Naive thymus-derived CD8-positive, alpha-beta T cell (primary cell): ENCODE measurements at regions not wholly inside any gene's neighbourhood (a gene's known extent, or its start where the extent isn't known, plus 50 kb on each side); places are given as distances from the start of the nearest gene placed in this dataset.

Experiments
- ATAC-seq, 2 donors: fragments of 150-1000 bp; cut with Tn5 transposase in 1 of 2; sonication (Bioruptor Pico), chemical (Tn5 transposase) in 1 of 2; 1 replicate in 1 of 2; 2 replicates in 1 of 2; pipeline ENCODE4 v1.10.0; 2021; ENCODE audit warnings: mild to moderate bottlenecking in 2 of 2, moderate library complexity in 2 of 2
- POLR2A ChIA-PET: fragments of 350-600 bp; sonication (Branson Sonifier 250); formaldehyde crosslinking; loops from one replicate; lab custom pipeline; 2021; ENCODE audit warnings: antibody characterized with exemption; lab: Charles Lee
- DNase-seq, 10 donors: peaks; one replicate each; pipeline versions ENCODE4 v3.0.0 to v3.0.0-alpha.2; 2020 to 2022
- H3K27ac Mint-ChIP-seq, 10 donors: one replicate each; pipeline ENCODE4 v1.8.0; 2020 to 2022; ENCODE audit warnings: mild to moderate bottlenecking in 10 of 10, mixed read lengths in 10 of 10, moderate library complexity in 4 of 10, inconsistent platforms in 1 of 10
- H3K27me3 Mint-ChIP-seq, 5 donors: one replicate each; pipeline ENCODE4 v1.8.0; 2021 to 2022; ENCODE audit warnings: mixed read lengths in 5 of 5
- H3K36me3 Mint-ChIP-seq, 3 donors: one replicate each; pipeline ENCODE4 v1.8.0; 2020 to 2022; ENCODE audit warnings: mixed read lengths in 3 of 3, mild to moderate bottlenecking in 2 of 3, inconsistent platforms in 1 of 3
- H3K4me1 Mint-ChIP-seq, 4 donors: one replicate each; pipeline ENCODE4 v1.8.0; 2021 to 2022; ENCODE audit warnings: mixed read lengths in 4 of 4
- H3K4me3 Mint-ChIP-seq, 10 donors: one replicate each; pipeline ENCODE4 v1.8.0; 2020 to 2022; ENCODE audit warnings: mild to moderate bottlenecking in 10 of 10, mixed read lengths in 10 of 10, moderate library complexity in 6 of 10, inconsistent platforms in 1 of 10
- H3K9me3 Mint-ChIP-seq, 9 donors: one replicate each; pipeline ENCODE4 v1.8.0; 2020 to 2022; ENCODE audit warnings: mixed read lengths in 9 of 9, mild to moderate bottlenecking in 3 of 9, inconsistent platforms in 1 of 9, moderate library complexity in 1 of 9

GRCh38 chr16:35841632-35842031 is 2382.2 kb downstream of the TP53TG3F start:
- Mint-ChIP-seq H3K4me1 (no peaks in the 10 kb centered on the region), H3K4me3 (no peak overlapping the region), H3K9me3 (peaks cover 6 to 74% (median 23%) of the 10 kb centered on the region in 9 donors), H3K27ac (no peak overlapping the region), H3K27me3 (no peaks in the 10 kb centered on the region), H3K36me3 (peaks cover 0 to 6% (median 0%) of the 10 kb centered on the region in 3 donors)
- no peak for ATAC-seq
- no peak for DNase-seq
- POLR2A ChIA-PET = no interaction called here

GRCh38 chr16:35862242-35862641 is 2402.8 kb downstream of the TP53TG3F start:
- POLR2A ChIA-PET = no interaction called here
- Mint-ChIP-seq H3K27me3 (no peaks in the 10 kb centered on the region), H3K4me3 (no peak overlapping the region), H3K36me3 (peaks cover 0 to 20% (median 0%) of the 10 kb centered on the region in 3 donors), H3K4me1 (no peaks in the 10 kb centered on the region), H3K27ac (no peak overlapping the region), H3K9me3 (peaks cover 0 to 51% (median 24%) of the 10 kb centered on the region in 9 donors)
- no peak for DNase-seq
- no peak for ATAC-seq

GRCh38 chr16:35868630-35869029 is 2409.2 kb downstream of the TP53TG3F start:
- ATAC-seq = no peak
- no peak overlapping the region for H3K4me3 Mint-ChIP-seq
- DNase-seq = no peak
- peaks cover 8 to 79% (median 35%) of the 10 kb centered on the region in 9 donors for H3K9me3 Mint-ChIP-seq
- H3K36me3 Mint-ChIP-seq = peaks cover 0 to 26% (median 0%) of the 10 kb centered on the region in 3 donors
- H3K27ac Mint-ChIP-seq = no peak overlapping the region
- POLR2A ChIA-PET = no interaction called here
- no peaks in the 10 kb centered on the region for H3K27me3 Mint-ChIP-seq
- no peaks in the 10 kb centered on the region for H3K4me1 Mint-ChIP-seq

- Mint-ChIP-seq H3K27ac (no peak overlapping the region), H3K4me1 (no peaks in the 10 kb centered on the region), H3K9me3 (peaks cover 17 to 77% (median 35%) of the 10 kb centered on the region in 9 donors), H3K4me3 (no peak overlapping the region), H3K27me3 (no peaks in the 10 kb centered on the region), H3K36me3 (peaks cover 0 to 30% (median 0%) of the 10 kb centered on the region in 3 donors)
- no peak for DNase-seq
- POLR2A ChIA-PET = no interaction called here
- ATAC-seq = no peak
These were observed 2414.1 kb downstream of the TP53TG3F start for GRCh38 chr16:35873472-35873871.

- peaks cover 11 to 87% (median 39%) of the 10 kb centered on the region in 9 donors for H3K9me3 Mint-ChIP-seq
- no peak for DNase-seq
- H3K27me3 Mint-ChIP-seq = no peaks in the 10 kb centered on the region
- peaks cover 0 to 36% (median 0%) of the 10 kb centered on the region in 3 donors for H3K36me3 Mint-ChIP-seq
- no peak for ATAC-seq
- no peak overlapping the region for H3K27ac Mint-ChIP-seq
- no peak overlapping the region for H3K4me3 Mint-ChIP-seq
- no peaks in the 10 kb centered on the region for H3K4me1 Mint-ChIP-seq
- POLR2A ChIA-PET = no interaction called here
These were observed 2422.2 kb downstream of the TP53TG3F start for GRCh38 chr16:35881654-35882053.

GRCh38 chr16:35906440-35906839 is 2447.0 kb downstream of the TP53TG3F start:
- H3K27me3 Mint-ChIP-seq = no peaks in the 10 kb centered on the region
- POLR2A ChIA-PET = no interaction called here
- ATAC-seq (no peak), DNase-seq (no peak)
- H3K9me3 Mint-ChIP-seq = peaks cover 20 to 85% (median 49%) of the 10 kb centered on the region in 9 donors
- no peak overlapping the region for H3K27ac Mint-ChIP-seq
- peaks cover 0 to 23% (median 0%) of the 10 kb centered on the region in 3 donors for H3K36me3 Mint-ChIP-seq
- H3K4me1 Mint-ChIP-seq = peaks cover 0 to 7% (median 2%) of the 10 kb centered on the region in 4 donors
- H3K4me3 Mint-ChIP-seq = peak overlapping the region in 1 of 10 donors; percentile 10

- POLR2A ChIA-PET = no interaction called here
- ATAC-seq (no peak), DNase-seq (no peak)
- Mint-ChIP-seq H3K27ac (no peak overlapping the region), H3K36me3 (peaks cover 0 to 27% (median 0%) of the 10 kb centered on the region in 3 donors), H3K27me3 (no peaks in the 10 kb centered on the region), H3K4me3 (no peak overlapping the region), H3K9me3 (peaks cover 24 to 83% (median 49%) of the 10 kb centered on the region in 9 donors), H3K4me1 (peaks cover 0 to 7% (median 3%) of the 10 kb centered on the region in 4 donors)
These were observed 2448.7 kb downstream of the TP53TG3F start for GRCh38 chr16:35908152-35908551.

GRCh38 chr16:35908942-35909341 is 2449.5 kb downstream of the TP53TG3F start:
- peaks cover 24 to 90% (median 49%) of the 10 kb centered on the region in 9 donors for H3K9me3 Mint-ChIP-seq
- H3K27ac Mint-ChIP-seq = no peak overlapping the region
- H3K4me1 Mint-ChIP-seq = peaks cover 0 to 7% (median 3%) of the 10 kb centered on the region in 4 donors
- POLR2A ChIA-PET = no interaction called here
- no peaks in the 10 kb centered on the region for H3K27me3 Mint-ChIP-seq
- ATAC-seq (no peak), DNase-seq (no peak)
- H3K4me3 Mint-ChIP-seq = no peak overlapping the region
- peaks cover 0 to 27% (median 0%) of the 10 kb centered on the region in 3 donors for H3K36me3 Mint-ChIP-seq

- DNase-seq (no peak), ATAC-seq (no peak)
- peaks cover 0 to 28% (median 0%) of the 10 kb centered on the region in 3 donors for H3K36me3 Mint-ChIP-seq
- no peak overlapping the region for H3K27ac Mint-ChIP-seq
- no peaks in the 10 kb centered on the region for H3K27me3 Mint-ChIP-seq
- no peak overlapping the region for H3K4me3 Mint-ChIP-seq
- peaks cover 24 to 90% (median 48%) of the 10 kb centered on the region in 9 donors for H3K9me3 Mint-ChIP-seq
- H3K4me1 Mint-ChIP-seq = peaks cover 0 to 7% (median 3%) of the 10 kb centered on the region in 4 donors
- POLR2A ChIA-PET = no interaction called here
These were observed 2450.0 kb downstream of the TP53TG3F start for GRCh38 chr16:35909351-35909954.

GRCh38 chr16:35910409-35910808 is 2451.0 kb downstream of the TP53TG3F start:
- ATAC-seq (no peak), DNase-seq (no peak)
- H3K27me3 Mint-ChIP-seq = no peaks in the 10 kb centered on the region
- no peak overlapping the region for H3K27ac Mint-ChIP-seq
- POLR2A ChIA-PET = no interaction called here
- peaks cover 0 to 28% (median 0%) of the 10 kb centered on the region in 3 donors for H3K36me3 Mint-ChIP-seq
- peaks cover 25 to 89% (median 43%) of the 10 kb centered on the region in 9 donors for H3K9me3 Mint-ChIP-seq
- H3K4me1 Mint-ChIP-seq = peaks cover 0 to 7% (median 3%) of the 10 kb centered on the region in 4 donors
- no peak overlapping the region for H3K4me3 Mint-ChIP-seq

- peaks cover 0 to 16% (median 0%) of the 10 kb centered on the region in 3 donors for H3K36me3 Mint-ChIP-seq
- no peaks in the 10 kb centered on the region for H3K27me3 Mint-ChIP-seq
- no peak overlapping the region for H3K4me3 Mint-ChIP-seq
- peaks cover 18 to 80% (median 35%) of the 10 kb centered on the region in 9 donors for H3K9me3 Mint-ChIP-seq
- ATAC-seq (no peak), DNase-seq (no peak)
- H3K4me1 Mint-ChIP-seq = peaks cover 0 to 7% (median 3%) of the 10 kb centered on the region in 4 donors
- POLR2A ChIA-PET = no interaction called here
- no peak overlapping the region for H3K27ac Mint-ChIP-seq
These were observed 2452.5 kb downstream of the TP53TG3F start for GRCh38 chr16:35911899-35912298.

GRCh38 chr16:35931722-35932121 is 2472.3 kb downstream of the TP53TG3F start:
- no peak overlapping the region for H3K27ac Mint-ChIP-seq
- no peak overlapping the region for H3K4me3 Mint-ChIP-seq
- POLR2A ChIA-PET = no interaction called here
- H3K4me1 Mint-ChIP-seq = no peaks in the 10 kb centered on the region
- ATAC-seq (no peak), DNase-seq (no peak)
- peaks cover 10 to 58% (median 17%) of the 10 kb centered on the region in 9 donors for H3K9me3 Mint-ChIP-seq
- no peaks in the 10 kb centered on the region for H3K27me3 Mint-ChIP-seq
- peaks cover 0 to 5% (median 0%) of the 10 kb centered on the region in 3 donors for H3K36me3 Mint-ChIP-seq
